ENCODE measurements at regions not wholly inside any gene's neighbourhood (a gene's known extent, or its start where the extent isn't known, plus 50 kb on each side); places are given as distances from the start of the nearest gene placed in this dataset.

DNA sequence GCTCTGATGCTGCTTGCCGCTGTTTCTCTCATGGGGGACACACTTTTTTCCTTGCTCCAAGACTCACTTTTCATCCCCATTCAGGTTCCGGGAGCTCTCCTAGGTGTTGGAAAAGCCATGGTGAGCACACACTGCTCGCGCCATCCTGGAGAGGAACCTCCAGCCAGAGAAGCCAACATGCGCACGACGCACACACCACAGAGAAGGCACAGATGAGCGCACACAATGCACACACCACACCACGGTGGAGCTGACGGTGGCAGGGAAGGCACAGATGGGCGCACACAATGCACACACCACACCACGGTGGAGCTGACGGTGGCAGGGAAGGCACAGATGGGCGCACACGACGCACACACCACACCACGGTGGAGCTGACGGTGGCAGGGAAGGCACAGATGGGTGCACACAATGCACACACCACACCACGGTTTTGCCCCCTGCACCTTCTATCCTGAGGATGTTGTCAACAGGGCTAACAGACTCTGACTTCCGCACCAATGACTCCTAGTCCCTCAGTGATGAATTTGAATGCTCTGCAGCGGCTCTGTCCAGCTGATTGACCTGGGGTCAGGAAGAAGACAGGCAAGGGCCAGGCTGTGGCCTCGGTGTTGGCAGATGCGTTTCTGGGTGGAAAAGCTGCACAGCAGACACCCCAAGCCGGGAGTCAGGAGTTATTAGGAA, 154.7 kb downstream of the ERMARD start:
- DNase-seq (ENCODE audit: low spot score): no peak

- DNase-seq (ENCODE audit: low spot score): no peak
Measured at GRCh38 chr6:169905041-169905807, 153.8 kb downstream of the ERMARD start.

DNA sequence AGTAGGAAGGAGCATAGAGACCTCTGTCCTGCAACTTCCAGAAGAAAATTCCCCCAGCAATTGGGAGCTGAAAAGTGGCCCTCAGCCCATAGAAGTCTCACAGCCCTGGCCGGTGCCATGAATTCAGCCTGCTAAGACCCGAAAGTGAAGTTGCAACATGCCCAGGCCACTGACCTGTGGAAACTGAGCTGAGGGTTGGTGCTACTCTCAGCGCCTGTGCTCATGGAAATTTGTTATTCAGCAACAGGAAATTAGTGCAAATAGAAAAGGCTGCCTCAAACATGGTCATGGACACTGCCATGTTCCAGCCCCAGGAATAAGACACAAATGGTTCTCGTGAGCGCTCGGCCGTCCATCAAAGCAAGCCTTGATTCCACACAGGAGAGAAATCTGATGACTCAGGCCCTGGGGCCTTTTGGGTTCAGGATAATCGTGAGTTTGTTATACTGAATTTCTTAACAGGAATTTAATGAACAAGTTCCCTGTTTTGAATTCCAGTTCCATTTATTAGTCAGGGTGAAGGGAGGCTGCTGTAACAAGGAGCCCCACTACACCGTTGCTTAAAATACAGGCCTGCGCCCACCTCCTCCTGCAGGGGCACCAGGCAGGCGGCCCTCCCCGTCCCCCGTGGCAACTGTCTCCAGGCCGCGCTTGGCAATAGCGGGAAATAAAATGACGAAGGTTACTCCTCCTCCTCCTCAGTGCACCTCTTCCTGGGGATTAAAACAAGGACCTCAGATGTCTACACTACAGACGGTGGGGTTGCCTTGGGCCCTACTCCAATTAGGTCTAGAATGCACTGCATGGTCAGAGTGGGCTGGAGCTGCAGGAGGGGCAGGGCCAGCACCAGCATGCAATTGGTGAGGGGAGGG, 152.9 kb downstream of the ERMARD start:
- no peak for DNase-seq (ENCODE audit: low spot score)

DNA sequence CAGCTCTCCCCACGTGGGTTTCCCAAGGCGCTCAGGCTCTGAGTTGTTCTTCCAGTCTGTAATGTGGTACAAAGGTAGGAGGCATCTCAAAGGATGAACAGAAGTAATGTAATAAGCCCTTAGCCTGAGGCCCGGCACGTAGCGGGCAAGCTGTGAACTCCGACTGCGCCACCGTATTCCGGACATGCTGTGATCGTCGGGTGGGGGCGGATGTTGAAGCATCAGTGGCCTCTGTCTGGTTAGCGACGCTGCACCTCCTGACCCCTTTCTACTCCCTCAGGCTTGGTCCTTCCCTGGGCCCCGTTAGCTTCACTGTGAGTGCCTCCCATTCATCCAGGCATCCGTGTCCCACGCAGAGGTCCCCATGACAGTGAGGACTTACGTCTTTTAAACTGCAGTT, 151.7 kb downstream of the ERMARD start:
- no peak for DNase-seq (ENCODE audit: low spot score)

DNA sequence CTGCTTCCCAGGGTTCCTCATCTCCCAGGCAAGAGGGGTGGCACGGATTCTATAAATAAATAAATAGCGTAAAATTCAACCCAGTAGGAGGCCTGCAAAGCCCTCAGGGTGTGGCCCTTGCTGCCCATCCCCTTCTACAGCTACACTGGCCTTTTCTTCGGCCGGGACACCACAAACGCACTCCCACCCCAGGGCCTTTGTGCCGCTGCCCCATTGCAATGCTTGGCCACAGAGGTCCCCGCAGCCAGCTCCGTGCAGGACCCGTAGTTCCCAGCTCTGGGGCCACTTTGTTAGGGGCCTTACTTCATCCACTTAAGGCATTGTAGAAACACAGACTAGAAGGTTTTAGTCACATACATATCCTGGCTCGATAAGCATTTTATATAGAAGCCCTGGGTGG, 151.2 kb downstream of the ERMARD start:
- no peak for DNase-seq (ENCODE audit: low spot score)

DNA sequence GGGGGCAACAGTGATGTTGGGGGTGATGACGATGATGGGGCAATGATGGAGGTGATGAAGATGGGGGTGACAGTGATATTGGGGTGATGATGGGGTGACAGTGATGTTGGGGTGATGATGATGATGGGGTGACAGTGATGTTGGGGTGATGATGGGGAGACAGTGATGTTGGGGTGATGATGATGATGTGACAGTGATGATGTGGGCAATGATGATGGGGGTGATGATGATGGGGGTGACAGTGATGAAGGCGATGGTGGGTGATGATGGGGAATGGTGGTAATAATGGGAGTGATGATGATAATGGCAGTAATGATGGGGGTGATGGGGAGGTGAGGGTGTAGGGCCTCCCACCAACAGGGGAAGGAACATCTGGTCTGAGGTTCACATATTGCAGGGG, 150.6 kb downstream of the ERMARD start:
- no peak for DNase-seq (ENCODE audit: low spot score)

GRCh38 chr6:169899481-169900145, 148.2 kb downstream of the ERMARD start:
- no peak for DNase-seq (ENCODE audit: low spot score)

DNA sequence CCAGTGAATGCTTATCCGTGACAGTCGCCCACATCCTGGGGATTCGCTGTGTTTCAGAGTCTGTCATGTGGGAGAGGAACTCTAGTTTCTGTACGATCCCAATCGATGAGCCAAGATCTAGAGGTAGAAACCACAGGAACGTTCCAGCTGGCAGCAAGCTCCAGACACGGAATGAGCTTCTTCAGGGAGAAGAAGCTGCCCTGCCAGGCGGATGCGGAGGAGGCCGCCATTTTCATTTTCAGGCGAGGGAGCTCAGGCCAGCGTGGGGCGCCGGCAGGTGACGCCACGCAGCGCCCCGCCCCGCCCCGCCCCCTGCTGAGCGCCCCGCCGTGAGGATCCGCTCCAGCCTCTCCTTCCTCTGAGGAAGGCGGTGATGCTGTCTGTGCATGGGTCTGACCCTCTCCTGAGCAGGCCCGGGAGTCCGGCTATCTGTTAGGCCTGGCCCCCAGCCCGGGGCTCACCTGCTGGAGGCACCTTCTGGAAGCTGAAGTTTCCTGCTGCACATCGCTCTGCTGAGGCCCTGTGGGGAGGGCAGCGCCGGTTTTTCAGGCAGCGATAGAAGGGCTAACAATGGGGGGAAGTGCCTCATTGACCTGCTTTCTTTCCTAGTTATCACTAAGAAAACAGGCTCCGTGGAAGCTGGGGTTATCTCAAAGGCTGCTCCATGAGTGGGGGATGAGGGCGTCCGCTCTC, 147.5 kb downstream of the ERMARD start:
- no peak for DNase-seq (ENCODE audit: low spot score)

DNA sequence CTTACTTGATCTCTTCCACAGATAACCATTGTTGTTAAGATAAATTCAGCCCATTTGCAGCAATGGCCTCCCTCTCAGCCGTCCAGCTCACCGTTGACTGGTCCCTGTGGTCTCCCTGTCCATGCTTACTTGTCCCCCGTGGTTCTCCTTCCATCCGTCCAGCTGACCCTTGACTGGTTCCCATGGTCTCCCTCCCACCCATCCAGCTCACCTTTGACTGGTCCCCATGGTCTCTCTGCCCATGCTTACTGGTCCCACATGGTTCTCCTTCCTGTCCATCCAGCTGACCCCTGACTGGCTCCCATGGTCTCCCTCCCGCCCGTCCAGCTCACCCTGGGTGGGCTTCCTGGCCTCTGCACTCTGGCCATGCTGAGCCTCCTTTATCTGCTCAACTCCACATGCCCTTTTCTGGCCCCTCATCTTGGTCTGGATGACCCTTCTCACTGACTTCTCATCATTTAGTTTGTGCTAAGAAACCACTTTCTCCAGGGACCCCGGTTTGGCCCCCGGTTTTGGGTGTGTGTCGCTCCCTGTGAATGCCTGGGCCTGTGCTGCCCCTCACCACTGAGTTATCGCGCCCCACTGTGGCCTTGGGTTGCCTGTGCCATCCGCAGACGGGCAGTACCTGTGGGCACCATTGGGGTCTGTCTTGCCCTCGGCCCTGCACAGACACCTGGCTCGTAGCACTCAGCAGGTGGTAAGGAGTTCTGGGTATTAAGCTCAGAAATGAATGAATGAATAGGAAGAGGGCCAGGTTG, 146.4 kb downstream of the ERMARD start:
- no peak for DNase-seq (ENCODE audit: low spot score)

DNA sequence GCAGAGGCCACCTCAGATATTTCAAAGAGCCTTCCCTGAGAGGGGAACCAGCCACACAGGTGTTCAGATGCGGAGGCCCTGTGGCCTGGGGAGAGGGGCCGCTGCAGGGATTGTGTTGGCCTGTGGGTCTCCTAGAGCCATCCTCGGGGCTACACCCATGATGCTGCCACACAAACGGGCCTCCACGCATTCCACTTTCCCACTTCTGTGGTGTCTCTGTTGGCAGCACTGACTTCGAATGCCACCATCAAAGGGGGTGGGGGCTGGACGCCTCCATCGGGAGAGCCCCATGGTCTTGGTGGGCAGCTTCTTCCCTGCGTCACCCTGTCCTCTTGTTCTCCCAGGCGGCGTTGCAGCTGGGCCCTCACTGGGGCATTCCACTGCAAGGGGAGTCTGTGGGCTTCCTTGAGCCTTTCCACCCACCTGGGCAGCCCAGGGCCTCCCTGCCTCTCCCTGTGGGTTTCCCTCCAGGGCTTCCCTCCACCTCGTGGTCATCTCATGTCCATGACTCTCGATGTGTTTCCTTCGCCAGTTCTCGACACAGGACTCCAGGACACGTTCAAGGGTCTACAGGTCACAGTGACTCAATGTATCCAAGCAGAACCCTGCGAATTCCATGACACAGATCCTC, 145.5 kb downstream of the ERMARD start:
- no peak for DNase-seq (ENCODE audit: low spot score)

DNA sequence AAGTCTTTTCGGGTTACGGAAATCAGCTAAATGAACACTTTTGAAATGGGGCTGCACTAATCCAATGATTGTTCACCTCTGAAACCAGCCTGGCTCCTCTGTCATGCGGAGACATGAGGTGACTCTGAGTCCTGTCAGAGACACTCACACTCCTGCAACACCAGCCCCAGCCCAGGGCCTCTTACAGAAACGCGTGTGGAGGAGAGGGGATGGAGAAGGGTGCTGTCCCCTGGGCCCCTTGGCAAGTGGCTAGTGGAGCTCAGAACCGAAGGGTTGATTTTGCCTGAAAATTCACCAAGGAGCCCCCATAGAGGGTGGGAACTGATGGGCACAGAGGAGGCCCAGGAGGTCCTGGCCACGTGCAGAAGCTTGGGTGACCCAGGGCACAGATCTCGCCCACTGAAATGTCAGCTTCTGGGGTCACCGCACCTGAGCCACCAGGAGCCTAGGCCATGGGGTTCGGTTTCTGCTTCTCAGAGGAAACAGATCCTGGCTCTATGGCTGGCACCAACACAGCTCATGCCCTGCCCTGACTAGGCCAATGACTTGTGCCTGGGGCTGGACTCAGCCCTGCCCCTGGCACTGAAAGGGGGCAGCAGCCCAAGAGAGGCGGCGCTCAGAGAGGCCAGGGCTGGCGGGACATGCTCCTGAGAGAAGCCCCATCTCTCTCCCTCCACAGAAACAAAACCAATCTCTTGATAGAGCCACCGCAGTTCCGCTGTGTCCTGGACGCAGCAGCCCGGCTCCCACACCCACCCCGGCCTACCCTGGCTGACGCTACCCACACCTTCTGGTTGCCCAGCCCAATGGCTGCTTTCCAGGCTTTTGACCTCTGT, 144.7 kb downstream of the ERMARD start:
- DNase-seq (ENCODE audit: low spot score): no peak

- no peak for DNase-seq (ENCODE audit: low spot score)
Measured at GRCh38 chr6:169895000-169895759, 143.8 kb downstream of the ERMARD start.

DNA sequence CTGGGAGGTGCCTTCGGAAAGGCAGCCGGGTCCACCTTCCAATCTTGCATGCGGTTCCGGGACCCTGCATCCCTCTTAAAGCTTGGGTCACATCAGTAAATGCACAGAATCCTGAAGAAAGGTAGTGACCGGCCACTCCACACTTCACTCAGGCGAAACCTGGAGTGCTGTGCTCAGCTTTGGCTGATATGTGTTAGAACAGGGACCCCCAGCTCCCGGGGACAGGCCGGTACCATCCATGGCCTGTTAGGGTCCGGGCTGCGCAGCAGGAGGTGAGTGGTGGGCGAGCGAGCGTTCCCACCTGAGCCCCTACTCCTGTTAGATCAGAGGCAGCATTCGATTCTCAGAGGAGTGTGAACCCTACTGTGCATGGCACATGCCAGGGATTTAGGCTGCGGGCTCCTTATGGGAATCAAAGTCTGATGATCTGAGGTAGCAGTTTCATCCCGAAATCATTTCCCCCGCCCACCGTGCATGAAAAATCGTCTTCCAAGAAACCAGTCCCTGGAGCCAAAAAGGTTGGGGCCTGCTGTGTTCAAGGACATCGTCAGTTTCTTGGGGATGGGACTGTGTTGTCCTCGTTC, 143.0 kb downstream of the ERMARD start:
- DNase-seq (ENCODE audit: low spot score): no peak

DNA sequence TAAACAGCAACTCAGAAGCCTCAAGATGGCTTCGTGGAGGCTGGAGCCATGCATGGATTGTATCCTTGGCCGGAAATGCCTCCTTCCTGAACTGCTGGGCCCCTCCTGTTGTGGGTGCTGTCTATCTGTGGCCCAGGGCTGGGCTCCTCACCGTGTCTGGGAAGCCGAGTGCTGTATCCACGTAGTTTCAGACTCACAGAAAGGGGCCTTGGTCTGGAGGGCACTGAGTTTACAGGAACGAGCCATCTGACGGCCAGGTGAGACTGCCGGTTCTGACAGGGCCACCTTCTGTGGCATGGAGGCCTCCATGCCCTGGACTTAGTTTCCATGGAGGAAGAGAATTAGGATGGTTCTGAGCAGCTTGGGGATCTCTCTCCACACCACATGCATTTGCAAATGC, 142.2 kb downstream of the ERMARD start:
- no peak for DNase-seq (ENCODE audit: low spot score)

GRCh38 chr6:169891846-169892245, 140.4 kb downstream of the ERMARD start:
- DNase-seq (ENCODE audit: low spot score): no peak

DNA sequence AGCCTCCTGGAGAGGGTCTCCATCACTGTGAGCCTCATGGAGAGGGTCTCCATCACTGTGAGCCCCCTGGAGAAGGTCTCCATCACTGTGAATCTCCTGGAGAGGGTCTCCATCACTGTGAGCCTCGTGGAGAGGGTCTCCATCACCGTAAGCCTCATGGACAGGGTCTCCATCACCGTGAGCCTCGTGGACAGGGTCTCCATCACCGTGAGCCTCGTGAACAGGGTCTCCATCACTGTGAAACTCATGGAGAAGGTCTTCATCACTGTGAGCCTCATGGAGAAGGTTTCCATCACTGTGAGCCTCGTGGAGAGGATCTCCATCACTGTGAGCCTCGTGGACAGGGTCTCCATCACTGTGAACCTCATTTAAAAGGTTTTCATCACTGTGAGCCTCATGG, 140.0 kb downstream of the ERMARD start:
- DNase-seq (ENCODE audit: low spot score): no peak

- DNase-seq (ENCODE audit: low spot score): no peak
Measured at GRCh38 chr6:169890901-169891300, 139.5 kb downstream of the ERMARD start.

DNA sequence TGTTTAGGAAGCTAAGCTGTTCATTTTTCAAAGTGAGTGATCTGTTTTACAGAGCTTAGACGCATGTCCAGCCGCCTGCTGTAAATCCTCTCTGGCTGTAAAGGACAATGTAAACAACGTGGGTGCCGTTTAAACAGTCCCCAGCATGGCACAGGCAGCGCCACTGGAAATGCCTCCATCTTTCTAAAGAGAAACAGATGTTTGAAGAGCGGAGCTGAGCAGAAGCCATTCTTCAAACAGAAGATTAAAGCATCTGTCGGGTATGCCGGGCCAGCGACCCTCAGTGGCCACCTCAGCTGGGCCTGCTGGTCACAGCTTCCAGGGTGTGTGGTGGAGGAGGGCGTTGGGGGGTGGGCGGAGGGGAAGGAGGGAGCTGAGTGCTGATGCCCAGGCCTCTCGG, 138.6 kb downstream of the ERMARD start:
- DNase-seq (ENCODE audit: low spot score): no peak
